NCI-H1105 treated with DMSO at 0.1 percent for 48 hours (cell line): ENCODE measurements at regions not wholly inside any gene's neighbourhood (a gene's known extent, or its start where the extent isn't known, plus 50 kb on each side); places are given as distances from the start of the nearest gene placed in this dataset.
"Not testable (repeated sequence)": the region's sequence is repeated elsewhere in the genome, so short reads cannot be mapped to it uniquely, and the experiment has no call there.

ENCODE experiments used
- DNase-seq: peaks from one replicate; lab custom pipeline; 2025; lab: John Stamatoyannopoulos, UW

DNA sequence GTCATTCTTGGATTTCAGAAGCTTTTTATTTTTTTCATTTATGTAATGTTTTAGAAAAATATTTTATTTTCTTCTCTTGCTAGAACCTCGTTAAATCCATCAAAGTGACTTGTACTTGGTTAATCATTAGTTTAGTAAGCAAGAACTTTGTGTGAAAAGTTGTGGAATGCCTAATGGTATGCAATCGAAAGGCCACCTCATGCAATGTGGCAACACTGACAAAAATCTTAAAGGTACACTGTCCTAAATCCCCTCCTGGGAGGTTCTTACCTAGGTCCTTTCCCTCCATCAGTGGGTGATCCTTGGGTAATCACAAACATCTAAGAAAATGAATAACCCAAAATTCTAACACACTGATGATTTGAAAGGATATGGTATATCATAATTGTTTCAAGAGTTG lies 304.2 kb downstream of the DNAH5 start:
- DNase-seq: no peak

DNA sequence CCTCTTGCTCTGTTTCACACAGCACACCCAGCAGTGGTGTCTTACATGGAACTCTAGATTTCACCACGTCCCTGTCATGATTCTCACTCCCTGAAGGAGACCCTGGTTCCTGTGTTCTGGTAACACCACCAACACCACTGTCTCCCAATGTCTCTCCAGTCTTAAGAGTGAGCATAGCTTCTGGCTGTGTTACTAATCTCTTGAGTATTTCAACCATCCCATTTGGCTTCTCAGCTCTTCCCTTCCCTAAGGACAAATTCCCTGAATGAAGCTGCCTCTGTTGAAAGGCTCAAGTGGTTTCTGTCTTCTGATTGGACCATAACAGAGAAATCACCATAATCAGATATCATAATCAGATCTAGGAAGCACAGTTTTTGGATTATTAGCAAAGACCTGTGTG lies 311.8 kb downstream of the DNAH5 start:
- no peak for DNase-seq

DNA sequence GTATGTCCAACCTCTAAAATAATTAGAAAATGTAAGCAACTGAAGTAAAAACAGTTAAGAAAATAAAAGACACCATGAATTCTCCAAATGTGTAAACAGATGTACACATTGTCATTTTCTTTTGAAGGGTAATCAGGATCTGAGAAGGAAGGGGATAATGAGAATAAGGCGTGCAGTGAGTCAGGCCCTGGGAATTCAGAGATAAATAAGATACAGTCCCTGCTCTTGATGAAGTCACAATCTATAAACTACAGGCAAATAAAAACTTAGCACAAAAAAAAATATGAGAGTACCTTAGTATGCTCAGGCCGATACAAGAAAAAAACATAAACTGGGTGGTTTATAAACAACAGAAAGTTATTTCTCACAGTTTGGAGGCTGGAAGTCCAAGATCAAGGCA lies 315.3 kb downstream of the DNAH5 start:
- DNase-seq: no peak

- DNase-seq: no peak
Measured at GRCh38 chr5:13627673-13628454, 316.6 kb downstream of the DNAH5 start.

GRCh38 chr5:13625616-13626198 lies 318.8 kb downstream of the DNAH5 start:
- DNase-seq: no peak

GRCh38 chr5:13624283-13625074 lies 320.0 kb downstream of the DNAH5 start:
- DNase-seq: no peak

DNA sequence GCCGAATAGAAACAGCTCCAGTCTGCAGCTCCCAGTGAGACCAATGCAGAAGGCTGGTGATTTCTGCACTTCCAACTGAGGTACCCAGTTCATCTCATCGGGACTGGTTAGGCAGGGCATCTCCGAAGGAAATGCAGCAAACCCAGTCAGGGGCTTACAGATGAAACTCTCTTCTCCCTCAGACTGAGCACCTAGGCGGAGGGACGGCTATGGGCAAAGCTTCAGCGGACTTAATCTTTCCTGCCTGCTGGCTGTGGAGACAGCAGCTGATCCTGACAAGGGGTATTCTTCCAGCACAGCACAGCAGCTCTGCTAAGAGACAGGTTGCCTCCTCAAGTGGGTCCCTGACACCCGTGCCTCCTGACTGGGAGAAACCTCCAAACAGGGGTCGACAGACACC lies 330.9 kb downstream of the DNAH5 start:
- DNase-seq: no peak

- DNase-seq: no peak
Measured at GRCh38 chr5:13611604-13612003, 332.9 kb downstream of the DNAH5 start.

GRCh38 chr5:13609504-13609903 lies 335.0 kb downstream of the DNAH5 start:
- no peak for DNase-seq

DNA sequence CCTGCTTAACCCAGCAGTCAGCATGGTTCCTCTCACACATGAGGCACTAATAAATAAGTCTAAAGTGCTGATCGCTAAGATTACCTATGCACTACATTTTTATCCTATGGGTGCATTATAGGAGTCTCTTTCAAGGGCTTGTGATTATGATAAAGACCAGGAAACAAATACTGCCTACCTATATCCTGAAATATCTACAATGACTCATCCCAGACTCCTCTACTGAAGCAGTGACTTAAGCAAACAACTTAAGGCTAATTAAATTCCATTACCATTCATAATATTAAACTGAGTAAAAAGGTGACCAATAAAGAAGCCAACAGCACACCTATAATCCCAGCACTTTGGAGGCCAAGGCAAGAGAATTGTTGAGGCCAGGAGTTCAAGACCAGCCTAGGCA lies 338.4 kb downstream of the DNAH5 start:
- DNase-seq: no peak

- DNase-seq: no peak
Measured at GRCh38 chr5:13601112-13601511, 343.4 kb downstream of the DNAH5 start.

DNA sequence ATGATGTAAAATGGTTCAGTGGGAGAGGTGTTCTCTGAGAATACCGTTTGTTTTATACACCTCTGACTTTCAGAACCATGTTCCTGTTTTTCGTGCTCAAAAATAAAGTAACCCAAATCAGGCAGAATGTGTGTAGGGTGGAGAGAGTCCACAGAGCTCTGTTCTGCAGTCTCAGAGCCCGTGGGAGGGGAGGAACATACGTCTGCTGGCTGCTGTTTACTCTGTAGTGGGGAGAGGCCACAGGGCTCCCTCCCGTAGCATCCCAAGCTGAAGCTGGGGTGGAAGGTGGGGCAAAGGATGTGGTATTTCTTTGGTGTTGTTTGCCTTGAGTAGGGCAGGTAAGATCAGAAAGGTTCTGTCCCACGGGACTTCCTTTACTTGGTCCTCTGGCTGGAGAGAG lies 348.5 kb downstream of the DNAH5 start:
- no peak for DNase-seq

DNA sequence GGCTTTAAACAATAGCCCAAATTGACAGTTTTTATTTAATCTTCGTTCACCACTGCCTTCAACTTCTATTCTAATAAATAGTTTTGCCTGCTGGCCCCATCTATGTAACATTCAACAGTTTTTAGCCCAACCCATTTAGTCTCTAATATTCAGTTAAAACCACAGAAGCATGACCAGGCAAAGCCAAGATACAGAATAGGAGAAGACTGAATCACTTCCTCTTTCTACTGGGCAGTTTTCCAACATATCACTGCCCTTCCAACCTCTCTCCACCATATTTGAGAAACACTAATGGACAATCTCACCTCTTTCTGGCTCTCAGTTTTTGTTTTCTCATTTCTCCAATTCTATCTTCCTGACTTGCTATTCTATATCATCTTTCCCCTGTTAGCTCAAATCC lies 352.9 kb downstream of the DNAH5 start:
- DNase-seq: peak; percentile 28

- DNase-seq: no peak
Measured at GRCh38 chr5:13585324-13585723, 359.2 kb downstream of the DNAH5 start.

DNA sequence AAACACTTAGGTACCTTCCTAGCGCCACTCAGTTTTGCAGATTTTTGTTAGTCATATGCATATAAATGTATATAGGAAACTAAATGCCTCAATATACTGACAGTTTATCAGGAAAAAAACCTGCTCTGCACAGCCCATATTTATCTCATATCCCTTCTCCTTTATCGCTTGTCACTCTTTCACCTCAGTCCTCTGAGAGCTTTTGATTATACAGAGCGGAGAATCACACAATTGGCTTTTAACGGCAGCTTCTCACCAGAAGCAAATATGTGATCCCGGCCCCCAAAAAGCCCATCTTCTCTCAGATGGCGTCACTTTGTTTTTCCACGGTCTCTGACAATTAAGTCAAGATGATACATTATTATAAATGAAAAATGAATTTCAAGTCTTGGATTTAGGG lies 362.6 kb downstream of the DNAH5 start:
- no peak for DNase-seq

DNA sequence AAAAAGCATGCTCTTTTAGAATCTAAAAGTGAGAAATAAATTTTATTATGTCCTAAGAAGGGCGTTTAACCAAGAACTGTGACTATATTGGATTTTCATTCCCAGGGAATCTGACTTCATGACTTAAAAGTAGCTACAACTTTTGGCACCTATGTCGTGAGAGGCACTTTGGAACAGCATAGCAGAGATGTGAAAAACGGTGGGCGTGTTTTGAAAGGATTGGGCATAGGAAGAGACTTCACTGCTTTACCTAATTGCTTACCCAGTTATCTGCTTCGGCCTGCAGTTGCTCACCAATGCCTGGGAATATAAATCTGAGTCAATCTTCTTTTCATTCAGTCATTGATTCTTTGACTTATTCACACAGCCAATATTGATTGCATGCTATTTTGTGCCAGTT lies 363.4 kb downstream of the DNAH5 start:
- DNase-seq: no peak

DNA sequence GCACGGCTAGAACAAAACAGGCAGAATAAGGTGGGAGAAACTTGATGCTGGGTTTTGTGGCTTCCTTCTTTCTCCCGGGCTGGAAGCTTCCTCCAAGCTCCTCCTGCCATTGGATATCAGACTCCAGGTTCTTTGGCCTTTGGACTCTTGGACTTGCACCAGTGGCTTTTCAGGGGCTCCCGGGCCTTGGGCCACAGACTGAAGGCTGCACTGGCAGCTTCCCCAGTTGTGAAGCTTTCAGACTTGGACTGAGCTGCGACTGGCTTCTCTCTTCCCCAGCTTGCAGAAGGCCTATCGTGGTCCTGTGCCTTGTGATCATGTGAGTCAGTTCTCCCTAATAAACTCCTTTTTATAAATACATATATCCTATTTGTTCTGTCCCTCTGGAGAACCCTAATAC lies 364.4 kb downstream of the DNAH5 start:
- DNase-seq: no peak

- not testable (repeated sequence) for DNase-seq
Measured at GRCh38 chr5:13579091-13579490, 365.4 kb downstream of the DNAH5 start.

- DNase-seq: not testable (repeated sequence)
Measured at GRCh38 chr5:13578311-13579039, 366.0 kb downstream of the DNAH5 start.

DNA sequence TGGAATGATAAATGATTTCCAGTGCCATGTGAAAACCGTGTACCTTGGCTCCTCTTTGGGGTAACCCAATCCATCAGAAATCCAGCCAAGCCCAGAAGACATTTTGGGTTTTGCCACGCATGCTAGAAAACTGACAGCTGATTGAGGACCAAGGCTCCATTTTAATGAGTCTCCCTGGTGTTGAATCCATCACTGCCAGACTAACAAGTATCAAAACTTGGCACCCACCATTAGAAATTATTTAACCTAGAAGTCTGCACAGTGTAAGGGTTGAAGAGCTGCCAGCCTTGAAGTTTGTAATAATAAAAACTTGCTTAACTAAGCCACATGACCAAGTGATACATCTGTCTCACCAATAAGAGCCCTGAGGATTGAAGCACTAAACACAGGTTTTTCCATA lies 369.9 kb downstream of the DNAH5 start:
- no peak for DNase-seq

- no peak for DNase-seq
Measured at GRCh38 chr5:13572163-13572562, 372.3 kb downstream of the DNAH5 start.

- DNase-seq: no peak
Measured at GRCh38 chr5:13569090-13569715, 375.3 kb downstream of the DNAH5 start.
